ENCODE measurements at regions not wholly inside any gene's neighbourhood (a gene's known extent, or its start where the extent isn't known, plus 50 kb on each side); places are given as distances from the start of the nearest gene placed in this dataset.

DNA sequence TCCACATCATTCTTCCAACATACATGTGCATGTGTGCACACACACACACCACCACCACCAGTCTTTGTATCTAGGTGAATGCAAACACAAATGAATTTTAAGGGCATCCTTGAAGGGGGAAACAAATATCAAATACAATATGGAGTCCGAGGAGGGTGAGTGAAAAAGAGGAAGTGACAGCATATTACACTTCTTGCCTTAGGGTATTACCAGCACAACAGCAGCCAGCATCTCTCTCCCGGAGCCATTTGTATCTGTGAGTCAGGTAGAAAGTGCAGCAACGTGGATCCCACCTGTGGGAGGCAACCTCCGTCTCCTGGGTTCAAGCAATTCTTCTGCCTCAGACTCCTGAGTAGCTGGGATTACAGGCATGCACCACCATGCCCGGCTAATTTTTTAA lies 483.2 kb downstream of the SMARCA1 start:
- no peak for DNase-seq (ENCODE audit: low read depth, low spot score)
- no peaks in the 10 kb centered on the region for H3K9me3 ChIP-seq (ENCODE audit: low read depth, low read length)

GRCh38 chrX:129039176-129039575 lies 484.1 kb downstream of the SMARCA1 start:
- DNase-seq (ENCODE audit: low read depth, low spot score) = no peak
- Histone ChIP-seq H3K27ac (no peak overlapping the region), H3K9ac (ENCODE audit: insufficient read length) (no peak overlapping the region), H3K4me3 (no peak overlapping the region), H3K36me3 (ENCODE audit: insufficient read depth, low read length) (no peaks in the 10 kb centered on the region), H3K9me3 (ENCODE audit: low read depth, low read length) (no peaks in the 10 kb centered on the region)
- TF ChIP-seq EZH2 (IDR thresholded peaks at IDR 0.05) (no peak), POLR2AphosphoS5 (IDR thresholded peaks at IDR 0.05; ENCODE audit: borderline replicate concordance, low read depth, low read length) (no peak), FOXP2 (optimal IDR thresholded peaks at IDR 0.05; ENCODE audit: control extremely low read depth, extremely low read length, insufficient read depth) (no peak)

More for the DNA sequence above, 483.2 kb downstream of the SMARCA1 start:
- TF ChIP-seq POLR2AphosphoS5 (IDR thresholded peaks at IDR 0.05; ENCODE audit: borderline replicate concordance, low read depth, low read length) (no peak), EZH2 (IDR thresholded peaks at IDR 0.05) (no peak), FOXP2 (optimal IDR thresholded peaks at IDR 0.05; ENCODE audit: control extremely low read depth, extremely low read length, insufficient read depth) (no peak)
- Histone ChIP-seq H3K36me3 (ENCODE audit: insufficient read depth, low read length) (no peaks in the 10 kb centered on the region), H3K9ac (ENCODE audit: insufficient read length) (no peak overlapping the region), H3K27ac (no peak overlapping the region), H3K4me3 (no peak overlapping the region)

- no peak for DNase-seq (ENCODE audit: low read depth, low spot score)
- no peaks in the 10 kb centered on the region for H3K9me3 ChIP-seq (ENCODE audit: low read depth, low read length)
- no peak overlapping the region for H3K27ac ChIP-seq
- TF ChIP-seq EZH2 (IDR thresholded peaks at IDR 0.05) (no peak), FOXP2 (optimal IDR thresholded peaks at IDR 0.05; ENCODE audit: control extremely low read depth, extremely low read length, insufficient read depth) (no peak), POLR2AphosphoS5 (IDR thresholded peaks at IDR 0.05; ENCODE audit: borderline replicate concordance, low read depth, low read length) (no peak)
- no peak overlapping the region for H3K9ac ChIP-seq (ENCODE audit: insufficient read length)
- H3K36me3 ChIP-seq (ENCODE audit: insufficient read depth, low read length) = no peaks in the 10 kb centered on the region
- H3K4me3 ChIP-seq = no peak overlapping the region
These were observed 485.9 kb downstream of the SMARCA1 start for GRCh38 chrX:129037389-129037788.

- TF ChIP-seq FOXP2 (optimal IDR thresholded peaks at IDR 0.05; ENCODE audit: control extremely low read depth, extremely low read length, insufficient read depth) (no peak), POLR2AphosphoS5 (IDR thresholded peaks at IDR 0.05; ENCODE audit: borderline replicate concordance, low read depth, low read length) (no peak), EZH2 (IDR thresholded peaks at IDR 0.05) (no peak)
- Histone ChIP-seq H3K36me3 (ENCODE audit: insufficient read depth, low read length) (no peaks in the 10 kb centered on the region), H3K9me3 (ENCODE audit: low read depth, low read length) (no peaks in the 10 kb centered on the region), H3K27ac (no peak overlapping the region), H3K9ac (ENCODE audit: insufficient read length) (no peak overlapping the region), H3K4me3 (no peak overlapping the region)
- DNase-seq (ENCODE audit: low read depth, low spot score) = no peak
These were observed 488.1 kb downstream of the SMARCA1 start for GRCh38 chrX:129035180-129035579.

GRCh38 chrX:129034196-129034595 lies 489.1 kb downstream of the SMARCA1 start:
- no peak overlapping the region for H3K4me3 ChIP-seq
- no peak overlapping the region for H3K9ac ChIP-seq (ENCODE audit: insufficient read length)
- no peak for DNase-seq (ENCODE audit: low read depth, low spot score)
- no peak overlapping the region for H3K27ac ChIP-seq
- no peaks in the 10 kb centered on the region for H3K36me3 ChIP-seq (ENCODE audit: insufficient read depth, low read length)
- TF ChIP-seq EZH2 (IDR thresholded peaks at IDR 0.05) (no peak), POLR2AphosphoS5 (IDR thresholded peaks at IDR 0.05; ENCODE audit: borderline replicate concordance, low read depth, low read length) (no peak), FOXP2 (optimal IDR thresholded peaks at IDR 0.05; ENCODE audit: control extremely low read depth, extremely low read length, insufficient read depth) (no peak)
- no peaks in the 10 kb centered on the region for H3K9me3 ChIP-seq (ENCODE audit: low read depth, low read length)

DNA sequence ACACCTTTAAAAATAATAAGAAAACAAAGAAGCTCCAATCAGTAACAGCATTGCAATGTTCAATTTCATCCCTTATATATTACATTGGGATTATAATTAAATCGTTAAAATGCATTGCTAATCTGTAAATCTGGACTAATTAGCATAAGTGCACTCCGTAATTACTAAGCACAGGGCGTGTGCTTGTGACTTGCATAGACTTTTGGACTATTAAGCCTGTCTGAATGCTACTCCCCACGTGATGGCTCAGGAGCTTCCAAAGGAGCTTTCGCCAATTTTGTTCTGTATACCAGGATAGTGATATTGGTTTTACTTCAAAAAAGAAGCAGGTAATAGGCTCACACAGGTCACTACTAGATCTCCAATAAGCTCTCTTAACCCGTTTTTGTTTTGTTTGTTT lies 497.1 kb downstream of the SMARCA1 start:
- H3K27ac ChIP-seq = no peak overlapping the region
- no peaks in the 10 kb centered on the region for H3K9me3 ChIP-seq (ENCODE audit: low read depth, low read length)
- H3K4me3 ChIP-seq = no peak overlapping the region
- TF ChIP-seq POLR2AphosphoS5 (IDR thresholded peaks at IDR 0.05; ENCODE audit: borderline replicate concordance, low read depth, low read length) (no peak), FOXP2 (optimal IDR thresholded peaks at IDR 0.05; ENCODE audit: control extremely low read depth, extremely low read length, insufficient read depth) (no peak)
- no peak overlapping the region for H3K9ac ChIP-seq (ENCODE audit: insufficient read length)
- H3K36me3 ChIP-seq (ENCODE audit: insufficient read depth, low read length) = no peaks in the 10 kb centered on the region
- DNase-seq (ENCODE audit: low read depth, low spot score) = no peak

DNA sequence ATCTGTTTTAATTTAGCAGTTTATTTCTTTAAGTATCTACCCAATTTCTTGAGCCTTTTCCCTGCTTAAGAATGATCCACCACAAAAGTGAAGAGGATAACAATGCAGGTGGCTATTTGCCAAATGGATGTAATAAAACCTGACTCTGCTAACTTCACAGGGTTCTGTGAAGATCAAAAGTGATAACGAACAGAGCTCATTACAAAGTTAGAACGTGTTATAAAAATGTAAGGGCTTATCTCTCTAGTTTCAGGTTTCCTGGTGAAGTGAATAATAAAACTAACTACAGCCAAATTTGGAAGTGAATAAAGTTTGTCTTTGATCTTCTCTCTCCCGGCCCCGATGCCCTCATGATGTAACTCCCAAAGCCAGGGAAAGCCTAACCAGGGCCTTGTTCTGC lies 497.9 kb downstream of the SMARCA1 start:
- DNase-seq (ENCODE audit: low read depth, low spot score) = no peak
- Histone ChIP-seq H3K27ac (no peak overlapping the region), H3K9ac (ENCODE audit: insufficient read length) (no peak overlapping the region)

GRCh38 chrX:129019412-129019811 lies 503.9 kb downstream of the SMARCA1 start:
- H3K36me3 ChIP-seq (ENCODE audit: insufficient read depth, low read length) = no peaks in the 10 kb centered on the region
- H3K27ac ChIP-seq = no peak overlapping the region
- no peak overlapping the region for H3K9ac ChIP-seq (ENCODE audit: insufficient read length)
- no peak for TF ChIP-seq FOXP2 (optimal IDR thresholded peaks at IDR 0.05; ENCODE audit: control extremely low read depth, extremely low read length, insufficient read depth)
- no peak for TF ChIP-seq EZH2 (IDR thresholded peaks at IDR 0.05)
- no peak for TF ChIP-seq POLR2AphosphoS5 (IDR thresholded peaks at IDR 0.05; ENCODE audit: borderline replicate concordance, low read depth, low read length)
- no peak for DNase-seq (ENCODE audit: low read depth, low spot score)
- H3K9me3 ChIP-seq (ENCODE audit: low read depth, low read length) = no peaks in the 10 kb centered on the region
- no peak overlapping the region for H3K4me3 ChIP-seq

More for the DNA sequence above, 497.9 kb downstream of the SMARCA1 start:
- Histone ChIP-seq H3K36me3 (ENCODE audit: insufficient read depth, low read length) (no peaks in the 10 kb centered on the region), H3K4me3 (no peak overlapping the region), H3K9me3 (ENCODE audit: low read depth, low read length) (no peaks in the 10 kb centered on the region)
- TF ChIP-seq FOXP2 (optimal IDR thresholded peaks at IDR 0.05; ENCODE audit: control extremely low read depth, extremely low read length, insufficient read depth) (no peak), EZH2 (IDR thresholded peaks at IDR 0.05) (no peak), POLR2AphosphoS5 (IDR thresholded peaks at IDR 0.05; ENCODE audit: borderline replicate concordance, low read depth, low read length) (no peak)

- H3K9me3 ChIP-seq (ENCODE audit: low read depth, low read length) = no peaks in the 10 kb centered on the region
- H3K36me3 ChIP-seq (ENCODE audit: insufficient read depth, low read length) = no peaks in the 10 kb centered on the region
- no peak for DNase-seq (ENCODE audit: low read depth, low spot score)
- H3K9ac ChIP-seq (ENCODE audit: insufficient read length) = no peak overlapping the region
- no peak for TF ChIP-seq FOXP2 (optimal IDR thresholded peaks at IDR 0.05; ENCODE audit: control extremely low read depth, extremely low read length, insufficient read depth)
- TF ChIP-seq EZH2 (IDR thresholded peaks at IDR 0.05) = no peak
- no peak overlapping the region for H3K4me3 ChIP-seq
- H3K27ac ChIP-seq = no peak overlapping the region
These were observed 507.9 kb downstream of the SMARCA1 start for GRCh38 chrX:129015381-129015780.

Data from SK-N-MC (cell line).